ENCODE measurements at regions not wholly inside any gene's neighbourhood (a gene's known extent, or its start where the extent isn't known, plus 50 kb on each side); places are given as distances from the start of the nearest gene placed in this dataset.
"Not testable (repeated sequence)": the region's sequence is repeated elsewhere in the genome, so short reads cannot be mapped to it uniquely, and the experiment has no call there.

- no peaks in the 10 kb centered on the region for H3K36me3 ChIP-seq (replicated peaks in 1 of 2)
- WGBS, 4 donors, result 45 to 47% (median 46%) methylated on average over 2 of the region's 2 CpGs
- no peaks in the 10 kb centered on the region for H3K27me3 ChIP-seq
- DNase-seq, result no peak
- no peak for TF ChIP-seq POLR2A (IDR thresholded peaks at IDR 0.05)
- TF ChIP-seq, protein P1, sequence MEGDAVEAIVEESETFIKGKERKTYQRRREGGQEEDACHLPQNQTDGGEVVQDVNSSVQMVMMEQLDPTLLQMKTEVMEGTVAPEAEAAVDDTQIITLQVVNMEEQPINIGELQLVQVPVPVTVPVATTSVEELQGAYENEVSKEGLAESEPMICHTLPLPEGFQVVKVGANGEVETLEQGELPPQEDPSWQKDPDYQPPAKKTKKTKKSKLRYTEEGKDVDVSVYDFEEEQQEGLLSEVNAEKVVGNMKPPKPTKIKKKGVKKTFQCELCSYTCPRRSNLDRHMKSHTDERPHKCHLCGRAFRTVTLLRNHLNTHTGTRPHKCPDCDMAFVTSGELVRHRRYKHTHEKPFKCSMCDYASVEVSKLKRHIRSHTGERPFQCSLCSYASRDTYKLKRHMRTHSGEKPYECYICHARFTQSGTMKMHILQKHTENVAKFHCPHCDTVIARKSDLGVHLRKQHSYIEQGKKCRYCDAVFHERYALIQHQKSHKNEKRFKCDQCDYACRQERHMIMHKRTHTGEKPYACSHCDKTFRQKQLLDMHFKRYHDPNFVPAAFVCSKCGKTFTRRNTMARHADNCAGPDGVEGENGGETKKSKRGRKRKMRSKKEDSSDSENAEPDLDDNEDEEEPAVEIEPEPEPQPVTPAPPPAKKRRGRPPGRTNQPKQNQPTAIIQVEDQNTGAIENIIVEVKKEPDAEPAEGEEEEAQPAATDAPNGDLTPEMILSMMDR (IDR thresholded peaks at IDR 0.05), result no peak
- H3K4me3 ChIP-seq, result no peak overlapping the region
- H3K27ac ChIP-seq, result no peak overlapping the region
- intact Hi-C loops (cut with DNase I), result no loop called here
- no peaks in the 10 kb centered on the region for H3K4me1 ChIP-seq (replicated peaks in 1 of 2)
- H3K9me3 ChIP-seq (replicated peaks in 1 of 3), result no peaks in the 10 kb centered on the region
Observed at GRCh38 chr3:193030276-193030675, 112.6 kb upstream of the MB21D2 start.

DNA sequence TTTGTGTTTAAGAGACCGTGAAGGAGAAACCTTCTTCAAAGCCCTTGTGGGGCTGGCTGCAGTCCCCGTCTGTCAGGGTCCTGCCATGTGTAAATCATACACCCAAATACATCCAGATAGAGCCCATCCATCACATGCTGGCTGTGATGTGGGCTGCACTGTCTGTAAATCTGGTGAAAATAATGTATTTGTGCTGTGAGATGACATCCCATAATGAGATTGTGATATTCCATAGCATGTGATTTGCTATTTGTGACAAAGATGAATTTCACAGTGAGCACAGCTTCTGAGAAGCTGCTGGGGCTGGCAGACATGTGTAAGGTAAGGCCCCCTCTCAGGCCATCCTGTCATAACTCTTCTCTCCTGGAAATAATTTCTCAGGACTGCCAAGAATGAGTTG lies 114.3 kb upstream of the MB21D2 start:
- no peak overlapping the region for H3K27ac ChIP-seq
- H3K9me3 ChIP-seq (replicated peaks in 1 of 3), result no peaks in the 10 kb centered on the region
- no peaks in the 10 kb centered on the region for H3K36me3 ChIP-seq (replicated peaks in 1 of 2)
- WGBS, 4 donors, result 55 to 70% (median 65%) methylated on average over 2 of the region's 2 CpGs
- no peaks in the 10 kb centered on the region for H3K27me3 ChIP-seq
- no peaks in the 10 kb centered on the region for H3K4me1 ChIP-seq (replicated peaks in 1 of 2)
- TF ChIP-seq, protein P1 (IDR thresholded peaks at IDR 0.05), result no peak
- no peak for TF ChIP-seq POLR2A (IDR thresholded peaks at IDR 0.05)
- no peak overlapping the region for H3K4me3 ChIP-seq
- no peak for DNase-seq
- intact Hi-C loops (cut with DNase I), result no loop called here

GRCh38 chr3:193033226-193033780 lies 115.6 kb upstream of the MB21D2 start:
- intact Hi-C loops (cut with DNase I), result no loop called here
- Histone ChIP-seq H3K27ac (no peak overlapping the region), H3K4me3 (no peak overlapping the region), H3K36me3 (replicated peaks in 1 of 2) (no peaks in the 10 kb centered on the region), H3K9me3 (replicated peaks in 1 of 3) (no peaks in the 10 kb centered on the region), H3K4me1 (replicated peaks in 1 of 2) (no peaks in the 10 kb centered on the region), H3K27me3 (no peaks in the 10 kb centered on the region)
- DNase-seq, result no peak
- TF ChIP-seq, protein P1 (IDR thresholded peaks at IDR 0.05), result no peak
- TF ChIP-seq POLR2A (IDR thresholded peaks at IDR 0.05), result no peak
- WGBS, 4 donors, result 71 to 87% (median 83%) methylated on average over 7 of the region's 7 CpGs

DNA sequence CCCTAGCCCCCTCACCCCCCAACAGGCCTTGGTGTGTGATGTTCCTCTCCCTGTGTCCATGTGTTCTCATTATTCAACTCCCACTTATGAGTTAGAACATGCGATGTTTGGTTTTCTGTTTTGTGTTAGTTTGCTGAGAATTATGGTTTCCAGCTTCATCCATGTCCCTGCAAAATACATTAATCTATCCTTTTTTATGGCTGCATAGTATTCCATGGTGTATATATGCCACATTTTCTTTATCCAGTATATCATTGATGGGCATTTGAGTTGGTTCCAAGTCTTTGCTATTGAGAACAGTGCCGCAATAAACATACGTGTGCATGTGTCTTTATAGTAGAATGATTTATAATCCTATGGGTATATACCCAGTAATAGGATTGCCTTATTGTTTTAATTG lies 120.2 kb upstream of the MB21D2 start:
- H3K4me1 ChIP-seq (replicated peaks in 1 of 2); intact Hi-C loops (cut with DNase I); H3K4me3 ChIP-seq; H3K36me3 ChIP-seq (replicated peaks in 1 of 2); H3K9me3 ChIP-seq (replicated peaks in 1 of 3); DNase-seq; H3K27me3 ChIP-seq; H3K27ac ChIP-seq: not testable (repeated sequence)
- 91 to 98% (median 94%) methylated on average over 3 of the region's 3 CpGs for WGBS, 4 donors

DNA sequence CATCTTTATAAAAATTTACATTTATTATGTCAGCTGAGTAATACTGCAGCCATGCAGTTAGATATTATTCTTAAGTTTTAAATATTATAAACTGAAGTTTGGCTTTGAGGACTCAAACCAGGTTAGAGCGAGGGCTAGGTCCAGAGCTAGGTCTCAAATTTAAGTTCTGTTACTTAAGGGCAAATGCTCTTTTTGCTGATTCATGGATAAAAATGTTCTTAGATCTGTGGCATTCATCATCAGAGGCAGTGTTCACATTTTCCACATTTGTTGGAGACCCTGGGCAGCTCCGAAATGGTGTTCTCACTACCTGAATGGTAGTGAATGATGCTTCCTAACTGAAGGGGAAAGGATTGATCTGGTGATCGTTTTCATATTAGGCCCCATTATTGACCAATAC lies 121.4 kb upstream of the MB21D2 start:
- Histone ChIP-seq H3K27ac (no peak overlapping the region), H3K4me3 (no peak overlapping the region), H3K27me3 (no peaks in the 10 kb centered on the region), H3K4me1 (replicated peaks in 1 of 2) (no peaks in the 10 kb centered on the region), H3K9me3 (replicated peaks in 1 of 3) (no peaks in the 10 kb centered on the region), H3K36me3 (replicated peaks in 1 of 2) (no peaks in the 10 kb centered on the region)
- DNase-seq, result no peak
- TF ChIP-seq, protein P1 (IDR thresholded peaks at IDR 0.05), result no peak
- no peak for TF ChIP-seq POLR2A (IDR thresholded peaks at IDR 0.05)
- 80 to 89% (median 88%) methylated on average over 3 of the region's 3 CpGs for WGBS, 4 donors
- intact Hi-C loops (cut with DNase I), result no loop called here

Data from adrenal gland (tissue), 9 donors.